ENCODE measurements at regions not wholly inside any gene's neighbourhood (a gene's known extent, or its start where the extent isn't known, plus 50 kb on each side); places are given as distances from the start of the nearest gene placed in this dataset.

DNA sequence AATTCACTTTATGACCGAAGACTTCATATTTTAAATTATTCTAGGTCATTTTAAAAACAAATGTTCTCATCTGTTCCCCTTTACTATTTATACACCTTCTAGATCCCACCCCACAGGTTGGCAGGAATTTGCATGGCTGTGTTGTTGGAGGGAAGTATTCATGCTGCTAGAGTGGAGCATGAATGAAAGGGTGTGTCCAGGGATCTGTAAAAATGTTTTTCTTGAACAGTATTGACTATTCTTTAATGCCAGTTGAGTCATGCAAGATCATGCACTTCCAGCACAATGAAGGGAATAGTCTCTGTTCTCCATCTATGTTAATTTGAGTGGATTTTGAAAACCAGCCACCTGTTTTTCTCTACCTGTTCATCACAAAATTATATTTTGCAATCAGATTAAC is 52.0 kb upstream of the COL3A1 start:
- DNase-seq (ENCODE audit: low spot score) = no peak
